GM23338 (cell line): ENCODE measurements at regions not wholly inside any gene's neighbourhood (a gene's known extent, or its start where the extent isn't known, plus 50 kb on each side); places are given as distances from the start of the nearest gene placed in this dataset.

Experiments used
- ATAC-seq: fragments of 200-7000 bp; cut with Tn5 transposase; 3 replicates; pipeline ENCODE4 v1.9.1; 2020
- DNase-seq: peaks from one replicate; pipeline ENCODE4 v3.0.0-alpha.2; 2015; ENCODE audit warnings: low spot score
- H2AFZ ChIP-seq: fragments of 200-600 bp; sonication (generic); 2 replicates; pipeline ENCODE4 v1.8.0; 2016; ENCODE audit warnings: antibody characterized with exemption, mild to moderate bottlenecking, moderate library complexity
- H3F3A ChIP-seq: fragments of 200-600 bp; sonication (generic); replicated peaks from 2 replicates; pipeline ENCODE4 v1.8.0; 2017; ENCODE audit warnings: antibody characterized with exemption, mixed run types, low read depth
- H3K27ac ChIP-seq: fragments of 200-600 bp; sonication (generic); 2 replicates; pipeline ENCODE4 v1.6.1; 2016; ENCODE audit warnings: low read depth
- H3K27me3 ChIP-seq: fragments of 200-600 bp; sonication (generic); 2 replicates; pipeline ENCODE4 v1.8.0; 2016; ENCODE audit warnings: mild to moderate bottlenecking, mixed run types, moderate library complexity; ENCODE audit not compliant: insufficient read depth
- H3K36me3 ChIP-seq: fragments of 200-600 bp; sonication (generic); 2 replicates; pipeline ENCODE4 v1.8.0; 2016; ENCODE audit warnings: mild to moderate bottlenecking; ENCODE audit not compliant: insufficient read depth
- H3K4me1 ChIP-seq: fragments of 200-600 bp; sonication (generic); 2 replicates; pipeline ENCODE4 v1.8.0; 2016; ENCODE audit warnings: mild to moderate bottlenecking, moderate library complexity; ENCODE audit not compliant: insufficient read depth
- H3K4me2 ChIP-seq: fragments of 200-600 bp; sonication (generic); 2 replicates; pipeline ENCODE4 v1.7.1; 2017; ENCODE audit warnings: mixed run types
- H3K4me3 ChIP-seq: fragments of 200-600 bp; sonication (generic); 2 replicates; pipeline ENCODE4 v1.6.1; 2016; ENCODE audit warnings: mixed run types
- H3K79me2 ChIP-seq: fragments of 200-600 bp; sonication (generic); replicated peaks from 2 replicates; pipeline ENCODE4 v1.8.0; 2017; ENCODE audit warnings: mild to moderate bottlenecking; ENCODE audit not compliant: insufficient read depth
- H3K9me2 ChIP-seq: fragments of 200-600 bp; sonication (generic); 2 replicates; pipeline ENCODE4 v1.8.0; 2017; ENCODE audit not compliant: insufficient read depth
- H4K20me1 ChIP-seq: fragments of 200-600 bp; sonication (generic); replicated peaks from 2 replicates; pipeline ENCODE4 v1.8.0; 2017; ENCODE audit warnings: mild to moderate bottlenecking; ENCODE audit not compliant: insufficient read depth
- H3K27ac Mint-ChIP-seq: 2 replicates; pipeline ENCODE4 v1.8.0; 2020; ENCODE audit warnings: inconsistent platforms, mild to moderate bottlenecking, moderate library complexity, mixed read lengths
- H3K27me3 Mint-ChIP-seq: 3 replicates; pipeline ENCODE4 v1.8.0; 2022; ENCODE audit warnings: low read depth, mild to moderate bottlenecking, moderate library complexity, mixed read lengths, inconsistent platforms; ENCODE audit not compliant: insufficient read depth, poor library complexity
- H3K36me3 Mint-ChIP-seq: 3 replicates; pipeline ENCODE4 v1.8.0; 2021; ENCODE audit warnings: low read depth, mild to moderate bottlenecking, inconsistent platforms, moderate library complexity, mixed read lengths
- H3K4me1 Mint-ChIP-seq: 3 replicates; pipeline ENCODE4 v1.8.0; 2020; ENCODE audit warnings: mild to moderate bottlenecking, inconsistent platforms, mixed read lengths
- H3K4me3 Mint-ChIP-seq: 3 replicates; pipeline ENCODE4 v1.8.0; 2021; ENCODE audit warnings: moderate library complexity, mild to moderate bottlenecking, inconsistent platforms, mixed read lengths
- H3K9me3 Mint-ChIP-seq: 3 replicates; pipeline ENCODE4 v1.8.0; 2020; ENCODE audit warnings: moderate library complexity, mild to moderate bottlenecking, inconsistent platforms, mixed read lengths
- CREB1 ChIP-seq: fragments of 250-450 bp; sonication (Bioruptor Pico); IDR thresholded peaks from 2 replicates; pipeline ENCODE4 v1.5.0; 2020; ENCODE audit warnings: low read depth, mild to moderate bottlenecking, moderate library complexity
- EZH2 ChIP-seq: fragments of 200-600 bp; sonication (generic); IDR thresholded peaks from one replicate; pipeline ENCODE4 v1.8.0; 2017; ENCODE audit warnings: antibody characterized with exemption, mild to moderate bottlenecking, low read depth; ENCODE audit not compliant: unreplicated experiment
- EZH2phosphoT487 ChIP-seq: fragments of 200-600 bp; sonication (generic); IDR thresholded peaks from one replicate; pipeline ENCODE4 v1.8.1; 2018; ENCODE audit warnings: antibody characterized with exemption; ENCODE audit not compliant: unreplicated experiment
- JUNB ChIP-seq: IDR thresholded peaks from one replicate; pipeline ENCODE4 v1.6.1; 2016; ENCODE audit warnings: antibody characterized with exemption; ENCODE audit not compliant: unreplicated experiment
- NANOG ChIP-seq: IDR thresholded peaks from 2 replicates; pipeline ENCODE4 v1.6.1; 2016; ENCODE audit warnings: antibody characterized with exemption, borderline replicate concordance
- POLR2AphosphoS5 ChIP-seq: IDR thresholded peaks from 2 replicates; pipeline ENCODE4 v1.6.1; 2016; ENCODE audit warnings: antibody characterized with exemption, low read depth
- STAT1 ChIP-seq: IDR thresholded peaks from one replicate; pipeline ENCODE4 v1.6.1; 2016; ENCODE audit warnings: antibody characterized with exemption; ENCODE audit not compliant: unreplicated experiment
- ZNF114 ChIP-seq: fragments of 250-450 bp; sonication (Bioruptor Pico); IDR thresholded peaks from 2 replicates; pipeline ENCODE4 v1.5.0; 2020; ENCODE audit warnings: mild to moderate bottlenecking, moderate library complexity
- TF ChIP-seq, protein P1 (sequence below): fragments of 250-450 bp; sonication (Bioruptor Pico); IDR thresholded peaks from 2 replicates; pipeline ENCODE4 v1.5.0; 2020; ENCODE audit warnings: mild to moderate bottlenecking, moderate library complexity
- TF ChIP-seq, protein P2 (sequence below): IDR thresholded peaks from one replicate; pipeline ENCODE4 v1.6.1; 2018; ENCODE audit warnings: antibody characterized with exemption; ENCODE audit not compliant: unreplicated experiment
- TF ChIP-seq, protein P3 (sequence below), 2 experiments: fragments of 200-600 bp in 1 of 2; sonication (generic) in 1 of 2; conservative IDR thresholded peaks; 2 replicates each; pipeline versions ENCODE4 v1.5.1 to v1.6.1; 2016 to 2017; ENCODE audit warnings: antibody characterized with exemption in 2 of 2, low read depth in 2 of 2, mild to moderate bottlenecking in 2 of 2, moderate library complexity in 1 of 2
- TF ChIP-seq, protein P4 (sequence below): IDR thresholded peaks from 2 replicates; pipeline ENCODE4 v1.6.1; 2016; ENCODE audit warnings: antibody characterized with exemption

DNA sequence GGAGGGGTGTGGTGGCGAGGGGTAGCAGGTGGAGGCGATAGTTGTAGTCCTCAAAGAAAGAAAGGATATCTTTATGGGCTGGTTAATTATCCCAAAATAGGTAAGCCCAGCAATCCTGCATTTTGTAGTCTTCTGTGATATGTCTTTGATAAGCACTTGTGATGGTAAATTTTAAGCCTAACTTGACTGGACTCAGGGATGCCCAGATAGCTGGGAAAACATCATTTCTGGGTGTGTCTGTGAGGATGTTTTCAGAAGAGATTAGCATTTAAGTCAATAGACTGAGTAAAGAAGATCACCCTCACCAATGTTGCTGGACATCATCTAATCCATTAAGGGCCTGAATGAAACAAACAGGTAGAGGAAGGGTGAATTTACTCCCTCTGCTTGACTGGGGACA, 124.8 kb upstream of the RIPOR2 start:
- Mint-ChIP-seq H3K27me3 (peaks cover 10% of the 10 kb centered on the region), H3K27ac (no peak overlapping the region), H3K36me3 (peaks cover 10% of the 10 kb centered on the region; the same call in 1 of the 3 replicates), H3K9me3 (peaks cover 14% of the 10 kb centered on the region), H3K4me3 (no peak overlapping the region), H3K4me1 (peaks cover 21% of the 10 kb centered on the region)
- H3F3A ChIP-seq: no peaks in the 10 kb centered on the region
- ATAC-seq (no peak), DNase-seq (no peak)
- no peaks in the 10 kb centered on the region for H3K79me2 ChIP-seq
- H3K4me2 ChIP-seq: no peak overlapping the region
- no peaks in the 10 kb centered on the region for H3K27me3 ChIP-seq
- H2AFZ ChIP-seq: no peak overlapping the region
- TF ChIP-seq, protein P1, sequence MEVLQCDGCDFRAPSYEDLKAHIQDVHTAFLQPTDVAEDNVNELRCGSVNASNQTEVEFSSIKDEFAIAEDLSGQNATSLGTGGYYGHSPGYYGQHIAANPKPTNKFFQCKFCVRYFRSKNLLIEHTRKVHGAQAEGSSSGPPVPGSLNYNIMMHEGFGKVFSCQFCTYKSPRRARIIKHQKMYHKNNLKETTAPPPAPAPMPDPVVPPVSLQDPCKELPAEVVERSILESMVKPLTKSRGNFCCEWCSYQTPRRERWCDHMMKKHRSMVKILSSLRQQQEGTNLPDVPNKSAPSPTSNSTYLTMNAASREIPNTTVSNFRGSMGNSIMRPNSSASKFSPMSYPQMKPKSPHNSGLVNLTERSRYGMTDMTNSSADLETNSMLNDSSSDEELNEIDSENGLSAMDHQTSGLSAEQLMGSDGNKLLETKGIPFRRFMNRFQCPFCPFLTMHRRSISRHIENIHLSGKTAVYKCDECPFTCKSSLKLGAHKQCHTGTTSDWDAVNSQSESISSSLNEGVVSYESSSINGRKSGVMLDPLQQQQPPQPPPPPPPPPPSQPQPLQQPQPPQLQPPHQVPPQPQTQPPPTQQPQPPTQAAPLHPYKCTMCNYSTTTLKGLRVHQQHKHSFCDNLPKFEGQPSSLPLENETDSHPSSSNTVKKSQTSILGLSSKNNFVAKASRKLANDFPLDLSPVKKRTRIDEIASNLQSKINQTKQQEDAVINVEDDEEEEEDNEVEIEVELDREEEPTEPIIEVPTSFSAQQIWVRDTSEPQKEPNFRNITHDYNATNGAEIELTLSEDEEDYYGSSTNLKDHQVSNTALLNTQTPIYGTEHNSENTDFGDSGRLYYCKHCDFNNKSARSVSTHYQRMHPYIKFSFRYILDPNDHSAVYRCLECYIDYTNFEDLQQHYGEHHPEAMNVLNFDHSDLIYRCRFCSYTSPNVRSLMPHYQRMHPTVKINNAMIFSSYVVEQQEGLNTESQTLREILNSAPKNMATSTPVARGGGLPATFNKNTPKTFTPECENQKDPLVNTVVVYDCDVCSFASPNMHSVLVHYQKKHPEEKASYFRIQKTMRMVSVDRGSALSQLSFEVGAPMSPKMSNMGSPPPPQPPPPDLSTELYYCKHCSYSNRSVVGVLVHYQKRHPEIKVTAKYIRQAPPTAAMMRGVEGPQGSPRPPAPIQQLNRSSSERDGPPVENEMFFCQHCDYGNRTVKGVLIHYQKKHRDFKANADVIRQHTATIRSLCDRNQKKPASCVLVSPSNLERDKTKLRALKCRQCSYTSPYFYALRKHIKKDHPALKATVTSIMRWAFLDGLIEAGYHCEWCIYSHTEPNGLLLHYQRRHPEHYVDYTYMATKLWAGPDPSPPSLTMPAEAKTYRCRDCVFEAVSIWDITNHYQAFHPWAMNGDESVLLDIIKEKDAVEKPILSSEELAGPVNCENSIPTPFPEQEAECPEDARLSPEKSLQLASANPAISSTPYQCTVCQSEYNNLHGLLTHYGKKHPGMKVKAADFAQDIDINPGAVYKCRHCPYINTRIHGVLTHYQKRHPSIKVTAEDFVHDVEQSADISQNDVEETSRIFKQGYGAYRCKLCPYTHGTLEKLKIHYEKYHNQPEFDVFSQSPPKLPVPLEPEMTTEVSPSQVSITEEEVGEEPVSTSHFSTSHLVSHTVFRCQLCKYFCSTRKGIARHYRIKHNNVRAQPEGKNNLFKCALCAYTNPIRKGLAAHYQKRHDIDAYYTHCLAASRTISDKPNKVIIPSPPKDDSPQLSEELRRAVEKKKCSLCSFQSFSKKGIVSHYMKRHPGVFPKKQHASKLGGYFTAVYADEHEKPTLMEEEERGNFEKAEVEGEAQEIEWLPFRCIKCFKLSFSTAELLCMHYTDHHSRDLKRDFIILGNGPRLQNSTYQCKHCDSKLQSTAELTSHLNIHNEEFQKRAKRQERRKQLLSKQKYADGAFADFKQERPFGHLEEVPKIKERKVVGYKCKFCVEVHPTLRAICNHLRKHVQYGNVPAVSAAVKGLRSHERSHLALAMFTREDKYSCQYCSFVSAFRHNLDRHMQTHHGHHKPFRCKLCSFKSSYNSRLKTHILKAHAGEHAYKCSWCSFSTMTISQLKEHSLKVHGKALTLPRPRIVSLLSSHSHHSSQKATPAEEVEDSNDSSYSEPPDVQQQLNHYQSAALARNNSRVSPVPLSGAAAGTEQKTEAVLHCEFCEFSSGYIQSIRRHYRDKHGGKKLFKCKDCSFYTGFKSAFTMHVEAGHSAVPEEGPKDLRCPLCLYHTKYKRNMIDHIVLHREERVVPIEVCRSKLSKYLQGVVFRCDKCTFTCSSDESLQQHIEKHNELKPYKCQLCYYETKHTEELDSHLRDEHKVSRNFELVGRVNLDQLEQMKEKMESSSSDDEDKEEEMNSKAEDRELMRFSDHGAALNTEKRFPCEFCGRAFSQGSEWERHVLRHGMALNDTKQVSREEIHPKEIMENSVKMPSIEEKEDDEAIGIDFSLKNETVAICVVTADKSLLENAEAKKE (CRISPR knock-in tag): no peak
- TF ChIP-seq EZH2: no peak
- no peak for TF ChIP-seq NANOG
- no peak for TF ChIP-seq POLR2AphosphoS5
- TF ChIP-seq, protein P2, sequence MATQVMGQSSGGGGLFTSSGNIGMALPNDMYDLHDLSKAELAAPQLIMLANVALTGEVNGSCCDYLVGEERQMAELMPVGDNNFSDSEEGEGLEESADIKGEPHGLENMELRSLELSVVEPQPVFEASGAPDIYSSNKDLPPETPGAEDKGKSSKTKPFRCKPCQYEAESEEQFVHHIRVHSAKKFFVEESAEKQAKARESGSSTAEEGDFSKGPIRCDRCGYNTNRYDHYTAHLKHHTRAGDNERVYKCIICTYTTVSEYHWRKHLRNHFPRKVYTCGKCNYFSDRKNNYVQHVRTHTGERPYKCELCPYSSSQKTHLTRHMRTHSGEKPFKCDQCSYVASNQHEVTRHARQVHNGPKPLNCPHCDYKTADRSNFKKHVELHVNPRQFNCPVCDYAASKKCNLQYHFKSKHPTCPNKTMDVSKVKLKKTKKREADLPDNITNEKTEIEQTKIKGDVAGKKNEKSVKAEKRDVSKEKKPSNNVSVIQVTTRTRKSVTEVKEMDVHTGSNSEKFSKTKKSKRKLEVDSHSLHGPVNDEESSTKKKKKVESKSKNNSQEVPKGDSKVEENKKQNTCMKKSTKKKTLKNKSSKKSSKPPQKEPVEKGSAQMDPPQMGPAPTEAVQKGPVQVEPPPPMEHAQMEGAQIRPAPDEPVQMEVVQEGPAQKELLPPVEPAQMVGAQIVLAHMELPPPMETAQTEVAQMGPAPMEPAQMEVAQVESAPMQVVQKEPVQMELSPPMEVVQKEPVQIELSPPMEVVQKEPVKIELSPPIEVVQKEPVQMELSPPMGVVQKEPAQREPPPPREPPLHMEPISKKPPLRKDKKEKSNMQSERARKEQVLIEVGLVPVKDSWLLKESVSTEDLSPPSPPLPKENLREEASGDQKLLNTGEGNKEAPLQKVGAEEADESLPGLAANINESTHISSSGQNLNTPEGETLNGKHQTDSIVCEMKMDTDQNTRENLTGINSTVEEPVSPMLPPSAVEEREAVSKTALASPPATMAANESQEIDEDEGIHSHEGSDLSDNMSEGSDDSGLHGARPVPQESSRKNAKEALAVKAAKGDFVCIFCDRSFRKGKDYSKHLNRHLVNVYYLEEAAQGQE: no peak
- TF ChIP-seq EZH2phosphoT487: no peak
- TF ChIP-seq, protein P3, sequence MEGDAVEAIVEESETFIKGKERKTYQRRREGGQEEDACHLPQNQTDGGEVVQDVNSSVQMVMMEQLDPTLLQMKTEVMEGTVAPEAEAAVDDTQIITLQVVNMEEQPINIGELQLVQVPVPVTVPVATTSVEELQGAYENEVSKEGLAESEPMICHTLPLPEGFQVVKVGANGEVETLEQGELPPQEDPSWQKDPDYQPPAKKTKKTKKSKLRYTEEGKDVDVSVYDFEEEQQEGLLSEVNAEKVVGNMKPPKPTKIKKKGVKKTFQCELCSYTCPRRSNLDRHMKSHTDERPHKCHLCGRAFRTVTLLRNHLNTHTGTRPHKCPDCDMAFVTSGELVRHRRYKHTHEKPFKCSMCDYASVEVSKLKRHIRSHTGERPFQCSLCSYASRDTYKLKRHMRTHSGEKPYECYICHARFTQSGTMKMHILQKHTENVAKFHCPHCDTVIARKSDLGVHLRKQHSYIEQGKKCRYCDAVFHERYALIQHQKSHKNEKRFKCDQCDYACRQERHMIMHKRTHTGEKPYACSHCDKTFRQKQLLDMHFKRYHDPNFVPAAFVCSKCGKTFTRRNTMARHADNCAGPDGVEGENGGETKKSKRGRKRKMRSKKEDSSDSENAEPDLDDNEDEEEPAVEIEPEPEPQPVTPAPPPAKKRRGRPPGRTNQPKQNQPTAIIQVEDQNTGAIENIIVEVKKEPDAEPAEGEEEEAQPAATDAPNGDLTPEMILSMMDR (conservative IDR thresholded peaks at IDR 0.05; ENCODE audit: low read depth in 2 of 2): no peak
- TF ChIP-seq ZNF114 (CRISPR knock-in tag): no peak
- TF ChIP-seq STAT1: no peak
- TF ChIP-seq CREB1 (CRISPR knock-in tag): no peak
- TF ChIP-seq, protein P4, sequence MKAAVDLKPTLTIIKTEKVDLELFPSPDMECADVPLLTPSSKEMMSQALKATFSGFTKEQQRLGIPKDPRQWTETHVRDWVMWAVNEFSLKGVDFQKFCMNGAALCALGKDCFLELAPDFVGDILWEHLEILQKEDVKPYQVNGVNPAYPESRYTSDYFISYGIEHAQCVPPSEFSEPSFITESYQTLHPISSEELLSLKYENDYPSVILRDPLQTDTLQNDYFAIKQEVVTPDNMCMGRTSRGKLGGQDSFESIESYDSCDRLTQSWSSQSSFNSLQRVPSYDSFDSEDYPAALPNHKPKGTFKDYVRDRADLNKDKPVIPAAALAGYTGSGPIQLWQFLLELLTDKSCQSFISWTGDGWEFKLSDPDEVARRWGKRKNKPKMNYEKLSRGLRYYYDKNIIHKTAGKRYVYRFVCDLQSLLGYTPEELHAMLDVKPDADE: no peak
- TF ChIP-seq JUNB: no peak
- H4K20me1 ChIP-seq: no peaks in the 10 kb centered on the region
- H3K4me1 ChIP-seq: peaks cover 13% of the 10 kb centered on the region
- 0 out of 2 replicates have a peak, but pooled peaks cover 3% of the 10 kb centered on the region for H3K36me3 ChIP-seq
- H3K9me2 ChIP-seq: peaks cover 17% of the 10 kb centered on the region
- no peak overlapping the region for H3K4me3 ChIP-seq
- peak overlapping the region; percentile 71; the same call in 1 of the 2 replicates for H3K27ac ChIP-seq
